Body of pancreas (tissue), 4 donors: ENCODE measurements at regions not wholly inside any gene's neighbourhood (a gene's known extent, or its start where the extent isn't known, plus 50 kb on each side); places are given as distances from the start of the nearest gene placed in this dataset.

ENCODE experiments used
- CTCF ChIP-seq, 7 experiments: fragments of 450-650 bp in 4 of 7; fragments of 200-600 bp in 3 of 7; sonication (generic) in 3 of 7; IDR thresholded peaks; one replicate each; pipeline ENCODE4 v1.5.1; 2016 to 2019; ENCODE audit warnings: antibody characterized with exemption in 7 of 7
- POLR2A ChIP-seq, 3 donors: fragments of 450-650 bp; IDR thresholded peaks; one replicate each; pipeline ENCODE4 v1.6.1; 2016; ENCODE audit warnings: antibody characterized with exemption in 3 of 3, mild to moderate bottlenecking in 2 of 3

GRCh38 chr4:108477527-108478108 lies 142.8 kb upstream of the RPL34 start:
- no peak for TF ChIP-seq CTCF (IDR thresholded peaks at IDR 0.05)
- no peak for TF ChIP-seq POLR2A (IDR thresholded peaks at IDR 0.05)
